Non-pigmented ciliary epithelial cell (primary cell): ENCODE measurements at regions not wholly inside any gene's neighbourhood (a gene's known extent, or its start where the extent isn't known, plus 50 kb on each side); places are given as distances from the start of the nearest gene placed in this dataset.

Source experiments
- DNase-seq: peaks from one replicate; pipeline ENCODE4 v3.0.0-alpha.2; 2010; ENCODE audit warnings: low read depth

- DNase-seq = no peak
These were observed 188.6 kb upstream of the RREB1 start for GRCh38 chr6:6919173-6919572.

DNA sequence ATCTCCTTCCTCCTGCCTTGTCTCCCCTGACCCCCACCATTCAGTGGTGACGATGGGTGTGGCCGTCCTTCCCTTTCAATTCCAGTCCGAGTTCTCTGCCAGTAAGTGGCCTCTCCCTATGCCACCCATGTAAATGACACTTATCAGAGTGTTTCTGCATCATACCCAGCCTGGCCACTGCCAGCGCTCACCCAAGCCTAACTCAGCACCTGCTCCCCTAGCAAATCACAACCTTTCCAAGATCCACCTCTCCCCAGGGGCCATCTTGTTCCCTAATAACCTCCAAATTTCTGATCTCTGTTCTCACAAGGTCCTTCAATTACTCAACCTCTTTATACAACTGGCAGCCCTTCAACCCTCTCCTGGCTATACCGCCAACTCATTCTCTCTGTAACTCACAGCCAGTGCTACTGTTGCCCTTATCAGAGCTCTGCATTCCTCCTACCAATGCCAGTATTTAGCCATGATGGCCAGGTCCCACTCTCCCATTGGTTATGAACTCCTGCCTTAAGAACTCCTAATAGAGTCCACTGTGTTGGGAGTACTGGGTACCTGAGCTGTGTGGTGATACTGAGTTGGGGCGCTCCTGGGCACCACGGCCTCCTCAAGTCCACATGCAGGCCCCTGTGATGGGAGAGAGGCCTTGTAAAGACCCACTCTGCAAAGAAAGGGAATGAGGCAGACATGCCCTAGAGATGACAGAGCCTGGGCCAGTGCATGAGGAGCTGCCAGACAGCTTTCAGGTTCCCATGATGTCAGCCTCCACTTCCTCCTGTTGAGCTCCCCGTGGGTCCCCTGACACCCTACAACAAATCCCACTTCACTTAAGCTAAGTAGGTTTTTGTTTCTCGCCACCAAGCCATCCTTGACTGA lies 187.4 kb upstream of the RREB1 start:
- DNase-seq = no peak

GRCh38 chr6:6920987-6921313 lies 186.8 kb upstream of the RREB1 start:
- DNase-seq = no peak

GRCh38 chr6:6922166-6922565 lies 185.6 kb upstream of the RREB1 start:
- DNase-seq = no peak

GRCh38 chr6:6923605-6924004 lies 184.2 kb upstream of the RREB1 start:
- no peak for DNase-seq

- DNase-seq = no peak
These were observed 183.1 kb upstream of the RREB1 start for GRCh38 chr6:6924708-6925107.

GRCh38 chr6:6925391-6926164 lies 182.2 kb upstream of the RREB1 start:
- DNase-seq = peak; percentile 6

DNA sequence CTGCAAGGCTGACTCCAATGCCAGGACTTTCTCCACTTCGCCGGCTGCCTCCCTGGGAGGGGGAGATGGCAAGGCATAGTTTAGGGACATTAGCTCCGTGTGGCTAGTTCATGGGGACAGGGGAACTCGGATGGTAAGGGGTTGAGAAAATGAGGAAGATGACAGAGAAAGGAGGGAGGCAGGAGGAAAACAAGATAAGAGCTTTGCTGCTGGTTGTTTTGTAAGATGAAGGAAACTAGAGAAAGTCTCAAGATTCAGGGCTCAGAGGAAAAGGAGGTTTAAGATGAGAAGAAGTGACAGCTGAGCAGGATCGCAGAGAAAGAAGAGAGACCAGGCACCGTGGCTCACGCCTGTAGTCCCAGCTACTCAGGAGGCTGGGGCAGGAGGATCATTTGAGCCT lies 180.9 kb upstream of the RREB1 start:
- no peak for DNase-seq

DNA sequence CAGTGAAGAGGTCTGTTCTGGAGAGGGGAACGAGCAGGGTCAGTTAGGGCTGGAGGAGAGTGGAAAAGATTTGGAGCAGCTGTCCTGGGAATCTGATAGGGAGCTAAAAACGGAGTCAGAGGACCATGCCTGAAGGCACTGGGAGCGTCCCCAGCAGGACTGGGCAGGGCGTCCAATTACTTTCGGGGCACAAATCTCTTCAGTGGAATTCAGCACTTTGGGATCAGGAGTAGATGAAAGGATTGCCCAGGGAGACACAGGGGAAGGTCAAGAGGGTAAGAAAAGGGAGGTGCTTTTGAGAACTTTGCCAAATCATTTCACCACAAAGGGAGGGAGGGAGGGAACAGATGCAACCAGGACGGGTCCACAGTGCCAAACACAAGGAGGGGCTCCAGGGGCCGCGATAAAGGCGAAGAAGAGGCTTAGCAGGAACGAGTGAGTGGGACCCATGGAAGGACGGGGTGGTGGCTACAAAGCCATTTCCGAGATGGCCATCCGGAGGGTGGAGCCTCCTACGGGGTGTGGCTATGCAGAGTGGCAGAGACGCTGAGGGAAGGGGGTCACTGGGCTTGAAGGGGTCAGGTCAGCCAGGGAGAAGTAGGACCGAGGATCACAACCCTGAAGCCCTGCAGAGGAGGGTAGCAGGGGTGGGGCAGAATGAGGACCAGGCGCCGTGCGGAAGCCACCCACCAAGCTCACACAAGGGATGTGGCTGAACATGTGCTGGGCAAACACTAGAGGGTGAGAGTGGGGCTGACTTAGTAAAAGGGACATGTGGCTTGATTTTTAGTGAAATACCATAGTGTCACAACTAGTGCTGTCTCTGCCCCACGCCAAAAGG lies 180.0 kb upstream of the RREB1 start:
- DNase-seq = no peak

DNA sequence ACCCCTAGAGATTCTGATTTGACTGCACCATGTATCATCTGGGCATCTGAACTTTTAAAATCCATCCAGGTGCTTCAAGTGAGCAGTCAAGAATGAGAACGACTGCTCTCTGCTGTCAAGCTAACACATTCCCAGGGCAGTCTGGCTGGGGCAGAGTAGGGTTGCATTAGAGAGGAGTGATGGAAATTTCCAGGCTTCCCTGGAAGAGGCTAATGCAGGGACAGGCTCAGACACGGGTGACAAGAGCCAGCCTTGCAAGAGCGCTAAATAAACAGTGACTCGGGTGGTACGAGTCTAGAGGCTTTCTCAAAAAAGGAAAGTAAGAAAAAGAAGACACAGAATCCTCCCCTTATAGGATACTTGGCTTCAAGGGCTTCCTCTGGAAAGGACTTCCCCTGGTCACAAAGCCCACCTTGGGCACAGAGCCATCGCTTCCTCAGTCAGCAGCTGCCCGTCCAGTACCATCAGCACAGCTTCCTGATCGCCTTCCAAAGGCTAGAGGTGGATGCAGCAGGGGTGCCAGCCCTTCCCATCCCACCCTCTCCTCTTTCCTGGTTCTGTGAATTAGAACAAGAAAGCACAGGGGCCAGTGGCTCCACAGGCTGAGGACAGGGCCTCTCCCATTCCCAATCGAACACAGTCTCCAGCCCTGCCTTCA lies 177.4 kb upstream of the RREB1 start:
- no peak for DNase-seq

DNA sequence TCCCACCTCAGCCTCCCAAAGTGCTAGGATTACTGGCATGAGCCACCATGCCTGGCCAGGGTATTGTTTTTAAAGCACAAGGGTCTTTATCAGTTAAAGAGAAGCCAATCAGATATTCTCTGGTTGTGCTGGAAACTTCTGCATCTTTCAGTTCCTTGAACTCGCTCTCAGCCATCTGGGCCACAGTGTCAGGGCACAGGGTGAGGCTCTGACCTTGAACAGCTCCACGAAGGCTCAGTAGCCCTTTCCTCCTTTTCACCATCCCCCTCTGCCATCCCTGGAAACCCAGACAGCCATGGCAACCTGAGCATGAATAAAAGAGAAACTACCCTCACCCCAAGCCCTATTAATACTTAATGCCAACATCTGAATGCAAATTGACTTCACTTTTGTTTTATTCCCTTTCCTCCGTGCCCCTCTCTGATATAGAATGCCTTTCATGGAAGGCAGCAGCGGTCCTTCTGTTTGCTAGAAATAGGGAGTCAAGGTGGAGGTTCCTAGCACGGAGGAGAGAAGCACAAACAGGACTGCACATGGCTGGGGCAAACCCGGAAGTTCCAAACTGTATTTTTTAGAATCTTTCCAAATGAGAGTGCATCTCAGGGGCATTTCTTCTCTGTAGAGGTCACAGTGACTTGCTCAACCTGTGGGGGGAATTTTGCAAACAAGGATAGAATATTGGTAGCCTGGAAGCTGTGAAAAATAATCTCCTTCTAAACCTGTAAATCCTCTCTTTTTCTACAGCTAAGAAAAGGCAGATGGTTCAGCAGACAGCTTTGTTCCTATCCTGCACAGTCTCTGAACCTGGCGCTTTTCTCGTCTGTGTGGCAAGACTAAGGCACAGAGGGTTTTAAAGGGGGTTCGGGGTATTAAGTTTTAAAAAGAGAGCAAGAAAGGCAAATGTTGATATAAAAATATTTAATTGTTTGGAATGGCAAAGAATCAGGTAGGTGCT lies 176.4 kb upstream of the RREB1 start:
- no peak for DNase-seq

DNA sequence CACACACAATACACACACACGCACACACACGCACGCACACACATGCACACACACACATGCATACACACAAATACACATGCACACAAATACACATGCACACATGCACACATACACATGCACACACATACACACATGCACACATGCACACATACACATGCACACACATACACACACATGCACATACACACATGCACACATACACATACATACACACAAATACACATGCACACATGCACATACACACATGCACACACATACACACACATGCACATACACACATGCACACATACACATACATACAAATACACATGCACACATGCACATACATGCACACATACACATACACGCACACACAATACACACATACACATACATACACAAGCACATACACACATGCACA lies 175.4 kb upstream of the RREB1 start:
- DNase-seq = no peak

DNA sequence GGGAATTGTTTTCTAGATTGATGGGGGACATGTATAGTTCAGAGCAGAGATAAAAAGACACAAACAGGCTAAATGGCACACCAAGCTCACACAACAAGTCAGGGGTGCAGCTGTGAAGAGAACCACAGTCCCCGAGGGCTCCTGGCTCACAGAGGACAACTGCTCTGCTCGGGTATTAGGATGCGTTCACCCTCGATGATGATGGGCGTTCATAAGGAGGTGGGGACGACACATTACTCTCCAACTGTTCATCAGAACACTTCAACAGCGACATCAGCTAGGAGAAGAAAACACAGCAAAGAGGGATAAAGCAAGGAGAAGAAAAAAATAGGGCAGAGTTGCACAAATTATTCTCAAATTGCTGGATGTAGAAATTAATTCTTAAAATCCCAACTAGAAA lies 174.8 kb upstream of the RREB1 start:
- no peak for DNase-seq

DNA sequence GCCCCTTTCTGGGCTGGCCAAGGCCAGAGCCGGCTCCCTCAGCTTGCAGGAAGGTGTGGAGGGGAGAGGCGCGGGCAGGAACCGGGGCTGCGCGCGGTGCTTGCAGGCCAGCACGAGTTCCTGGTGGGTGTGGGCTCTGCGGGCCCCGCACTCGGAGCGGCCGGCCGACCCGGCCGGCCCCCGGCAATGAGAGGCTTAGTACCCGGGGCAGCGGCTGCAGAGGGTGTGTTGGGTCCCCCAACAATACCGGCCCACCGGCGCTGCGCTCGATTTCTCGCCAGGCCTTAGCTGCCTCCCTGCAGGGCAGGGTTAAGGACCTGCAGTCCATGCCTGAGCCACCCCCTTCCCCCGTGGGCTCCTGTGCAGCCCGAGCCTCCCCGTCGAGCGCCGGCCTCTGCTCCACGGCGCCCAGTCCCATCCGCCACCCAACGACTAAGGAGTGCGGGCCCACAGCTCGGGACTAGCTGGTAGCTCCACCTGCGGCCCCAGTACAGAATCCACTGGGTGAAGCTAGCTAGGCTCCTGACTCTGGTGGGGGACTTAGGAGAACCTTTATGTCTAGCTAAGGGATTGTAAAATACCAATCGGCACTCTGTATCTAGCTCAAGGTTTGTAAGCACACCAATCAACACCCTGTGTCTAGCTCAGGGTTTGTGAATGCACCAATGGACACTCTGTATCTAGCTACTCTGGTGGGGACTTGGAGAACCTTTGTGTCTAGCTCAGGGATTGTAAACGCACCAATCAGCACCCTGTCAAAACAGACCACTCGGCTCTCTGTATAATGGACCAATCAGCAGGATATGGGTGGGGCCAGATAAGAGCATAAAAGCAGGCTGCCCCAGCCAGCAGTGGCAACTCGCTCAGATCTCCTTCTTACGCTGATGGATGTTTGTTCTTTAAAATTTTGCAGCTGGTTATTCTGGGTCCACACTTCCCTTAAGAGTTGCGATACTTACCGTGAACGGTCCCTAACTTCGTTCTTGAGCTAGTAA lies 167.4 kb upstream of the RREB1 start:
- DNase-seq = no peak

DNA sequence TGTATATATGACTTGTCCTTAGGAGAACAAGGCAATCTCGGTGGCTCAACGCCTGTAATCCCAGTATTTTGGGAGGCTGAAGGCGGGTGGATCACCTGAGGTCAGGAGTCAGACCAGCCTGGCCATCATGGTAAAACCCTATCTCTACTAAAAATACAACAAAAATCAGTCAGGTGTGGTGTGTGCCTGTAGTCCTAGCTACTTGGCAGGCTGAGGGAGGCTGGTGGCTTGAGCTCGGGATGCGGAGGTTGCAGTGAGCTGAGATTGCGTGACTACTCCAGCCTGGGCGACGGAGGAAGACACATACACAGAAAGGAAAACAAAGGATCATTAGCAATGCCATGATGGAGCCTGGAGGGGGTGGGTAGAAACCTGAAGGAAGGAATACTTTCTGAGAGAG lies 166.6 kb upstream of the RREB1 start:
- DNase-seq = no peak

DNA sequence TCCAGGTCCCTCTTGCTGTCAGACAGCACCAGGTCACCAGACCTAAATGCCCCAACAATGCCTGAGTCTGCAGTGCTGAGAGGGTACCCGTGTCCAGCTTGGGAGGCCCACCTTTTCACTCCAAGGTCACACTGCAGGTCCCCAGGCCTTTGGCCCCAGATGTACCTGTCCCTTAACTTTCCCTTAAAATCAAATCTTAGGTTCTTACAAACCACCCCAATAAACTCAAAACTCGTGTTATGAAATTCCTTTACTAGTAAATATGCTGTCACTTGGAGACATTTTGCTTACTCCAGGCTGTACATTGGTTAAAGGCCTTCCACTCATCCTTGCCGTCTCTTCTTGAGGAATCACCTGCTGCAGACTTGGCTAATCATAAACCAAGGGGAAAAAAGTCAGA lies 165.7 kb upstream of the RREB1 start:
- no peak for DNase-seq

DNA sequence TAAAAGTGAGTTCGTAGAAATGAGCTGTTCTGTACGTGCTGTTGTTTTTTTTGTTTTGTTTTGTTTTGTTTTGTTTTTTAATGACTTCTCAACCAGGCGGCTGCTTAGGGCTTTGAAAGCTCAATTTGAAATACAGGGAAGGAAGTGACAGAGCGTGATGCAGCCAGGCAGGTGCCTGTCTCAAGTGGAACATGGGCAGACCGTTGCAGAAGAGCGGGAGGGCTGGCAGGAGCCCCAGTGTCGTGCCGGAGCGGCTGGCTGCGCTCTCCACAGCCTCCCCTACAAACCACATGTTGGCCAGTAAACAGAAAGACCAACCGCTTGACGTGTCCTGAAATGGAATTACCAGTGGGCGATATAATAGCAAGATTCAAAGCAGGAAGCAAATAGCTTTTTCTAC lies 164.9 kb upstream of the RREB1 start:
- peak; percentile 2 for DNase-seq

GRCh38 chr6:6943421-6943820 lies 164.3 kb upstream of the RREB1 start:
- DNase-seq = no peak
